Activated CD4-positive, alpha-beta T cell treated with anti-CD3 and anti-CD28 coated beads for 36 hours (primary cell): ENCODE measurements at regions not wholly inside any gene's neighbourhood (a gene's known extent, or its start where the extent isn't known, plus 50 kb on each side); places are given as distances from the start of the nearest gene placed in this dataset.

ENCODE experiments used
- ATAC-seq: fragments of 200-7000 bp; cut with Tn5 transposase; one replicate; pipeline ENCODE4 v1.10.0; 2021; ENCODE audit warnings: mild to moderate bottlenecking, moderate library complexity
- CTCF ChIA-PET: fragments of 350-600 bp; sonication (Branson Sonifier 250); formaldehyde crosslinking; loops from one replicate; lab custom pipeline; 2021; ENCODE audit warnings: antibody characterized with exemption; lab: Charles Lee
- POLR2A ChIA-PET: fragments of 350-600 bp; sonication (Branson Sonifier 250); formaldehyde crosslinking; loops from one replicate; lab custom pipeline; 2021; ENCODE audit warnings: antibody characterized with exemption, inconsistent platforms; lab: Charles Lee
- DNase-seq: peaks from one replicate; pipeline ENCODE4 v3.0.0-alpha.2; 2020
- H3K27ac Mint-ChIP-seq: one replicate; pipeline ENCODE4 v1.8.0; 2021; ENCODE audit warnings: mixed read lengths
- H3K27me3 Mint-ChIP-seq: one replicate; pipeline ENCODE4 v1.8.0; 2021; ENCODE audit warnings: mixed read lengths
- H3K36me3 Mint-ChIP-seq: one replicate; pipeline ENCODE4 v1.8.0; 2021; ENCODE audit warnings: low read depth, mixed read lengths
- H3K4me1 Mint-ChIP-seq: one replicate; pipeline ENCODE4 v1.8.0; 2021; ENCODE audit warnings: mixed read lengths
- H3K4me3 Mint-ChIP-seq: one replicate; pipeline ENCODE4 v1.8.0; 2021; ENCODE audit warnings: mild to moderate bottlenecking, moderate library complexity, mixed read lengths
- H3K9me3 Mint-ChIP-seq: one replicate; pipeline ENCODE4 v1.8.0; 2021; ENCODE audit warnings: low read depth, mixed read lengths
- intact Hi-C, 2 experiments: fragments of 100-400 bp; cut with DNase I in 1 of 2; cut with micrococcal nuclease in 1 of 2; formaldehyde crosslinking; loops; one replicate each; pipeline versions ENCODE4 v1.14.2 to v1.15.1; 2022 to 2024; cut with DNase I, micrococcal nuclease

GRCh38 chr19:22914646-22915045 is 82.6 kb downstream of the ZNF723 start:
- ChIA-PET CTCF (no interaction called here), POLR2A (interaction anchor here (0.6 kb wide), 1 partner anchor 198 kb away, joined by 3 read pairs; no protein-coding TSS in a partner anchor)
- H3K27me3 Mint-ChIP-seq = no peaks in the 10 kb centered on the region
- intact Hi-C loops = no loop called here
- DNase-seq (no peak), ATAC-seq (no peak)
- H3K4me1 Mint-ChIP-seq = no peaks in the 10 kb centered on the region
- no peaks in the 10 kb centered on the region for H3K36me3 Mint-ChIP-seq
- H3K4me3 Mint-ChIP-seq = no peak overlapping the region
- no peak overlapping the region for H3K27ac Mint-ChIP-seq
- peaks cover 6% of the 10 kb centered on the region for H3K9me3 Mint-ChIP-seq

- no peak overlapping the region for H3K27ac Mint-ChIP-seq
- no peaks in the 10 kb centered on the region for H3K36me3 Mint-ChIP-seq
- intact Hi-C loops = no loop called here
- no peaks in the 10 kb centered on the region for H3K27me3 Mint-ChIP-seq
- CTCF ChIA-PET = no interaction called here
- H3K4me3 Mint-ChIP-seq = no peak overlapping the region
- DNase-seq (no peak), ATAC-seq (no peak)
- POLR2A ChIA-PET = no interaction called here
- H3K9me3 Mint-ChIP-seq = peaks cover 5% of the 10 kb centered on the region
- H3K4me1 Mint-ChIP-seq = no peaks in the 10 kb centered on the region
Measured at GRCh38 chr19:22918221-22918620, 84.8 kb downstream of the ZNF728 start.

- H3K36me3 Mint-ChIP-seq = no peaks in the 10 kb centered on the region
- peaks cover 11% of the 10 kb centered on the region for H3K9me3 Mint-ChIP-seq
- H3K4me1 Mint-ChIP-seq = no peaks in the 10 kb centered on the region
- CTCF ChIA-PET = no interaction called here
- no peak overlapping the region for H3K27ac Mint-ChIP-seq
- no peak overlapping the region for H3K4me3 Mint-ChIP-seq
- H3K27me3 Mint-ChIP-seq = no peaks in the 10 kb centered on the region
- POLR2A ChIA-PET = no interaction called here
- ATAC-seq = no peak
- no peak for DNase-seq
- intact Hi-C loops = no loop called here
Measured at GRCh38 chr19:22919946-22920345, 83.0 kb downstream of the ZNF728 start.
